ENCODE measurements at regions not wholly inside any gene's neighbourhood (a gene's known extent, or its start where the extent isn't known, plus 50 kb on each side); places are given as distances from the start of the nearest gene placed in this dataset.

GRCh38 chr11:122517403-122518379, 137.8 kb upstream of the UBASH3B start:
- Histone ChIP-seq H3K9me3 (no peaks in the 10 kb centered on the region), H3K27me3 (peaks cover 0 to 11% (median 0%) of the 10 kb centered on the region in 4 donors), H3K4me3 (no peak overlapping the region), H3K27ac (peak overlapping the region in 1 of 4 donors; percentile 19), H3K36me3 (no peaks in the 10 kb centered on the region), H3K4me1 (no peaks in the 10 kb centered on the region)
- DNase-seq, result no peak
- intact Hi-C loops (cut with DNase I), result no loop called here
- 48 to 56% methylated on average over 4 of the region's 4 CpGs for WGBS, 2 donors
- TF ChIP-seq POLR2A (IDR thresholded peaks at IDR 0.05), result no peak
- no peak for TF ChIP-seq CTCF (IDR thresholded peaks at IDR 0.05)

GRCh38 chr11:122516686-122517085, 138.8 kb upstream of the UBASH3B start:
- TF ChIP-seq POLR2A (IDR thresholded peaks at IDR 0.05), result no peak
- TF ChIP-seq CTCF (IDR thresholded peaks at IDR 0.05), result no peak
- no peak for DNase-seq
- peaks cover 0 to 11% (median 0%) of the 10 kb centered on the region in 4 donors for H3K27me3 ChIP-seq

GRCh38 chr11:122513997-122514396, 141.5 kb upstream of the UBASH3B start:
- Histone ChIP-seq H3K36me3 (no peaks in the 10 kb centered on the region), H3K9me3 (no peaks in the 10 kb centered on the region), H3K27me3 (peaks cover 0 to 5% (median 0%) of the 10 kb centered on the region in 4 donors), H3K4me3 (no peak overlapping the region), H3K4me1 (no peaks in the 10 kb centered on the region), H3K27ac (no peak overlapping the region)
- WGBS, 2 donors, result 52 to 74% methylated on average over 2 of the region's 2 CpGs
- DNase-seq, result no peak
- TF ChIP-seq POLR2A (IDR thresholded peaks at IDR 0.05) (no peak), CTCF (IDR thresholded peaks at IDR 0.05) (no peak)
- intact Hi-C loops (cut with DNase I), result no loop called here

More at GRCh38 chr11:122516686-122517085, 138.8 kb upstream of the UBASH3B start:
- H3K9me3 ChIP-seq, result no peaks in the 10 kb centered on the region
- H3K27ac ChIP-seq, result no peak overlapping the region
- no peaks in the 10 kb centered on the region for H3K4me1 ChIP-seq
- no peak overlapping the region for H3K4me3 ChIP-seq
- 44 to 61% methylated on average over 2 of the region's 2 CpGs for WGBS, 2 donors
- intact Hi-C loops (cut with DNase I), result no loop called here
- H3K36me3 ChIP-seq, result no peaks in the 10 kb centered on the region

GRCh38 chr11:122513328-122513727, 142.2 kb upstream of the UBASH3B start:
- Histone ChIP-seq H3K4me1 (no peaks in the 10 kb centered on the region), H3K27ac (no peak overlapping the region), H3K36me3 (no peaks in the 10 kb centered on the region), H3K9me3 (no peaks in the 10 kb centered on the region), H3K4me3 (no peak overlapping the region), H3K27me3 (peaks cover 0 to 5% (median 0%) of the 10 kb centered on the region in 4 donors)
- TF ChIP-seq CTCF (IDR thresholded peaks at IDR 0.05) (no peak), POLR2A (IDR thresholded peaks at IDR 0.05) (no peak)
- intact Hi-C loops (cut with DNase I), result no loop called here
- no peak for DNase-seq
- 74 to 77% methylated on average over 2 of the region's 2 CpGs for WGBS, 2 donors

GRCh38 chr11:122512688-122513087, 142.8 kb upstream of the UBASH3B start:
- Histone ChIP-seq H3K4me3 (no peak overlapping the region), H3K9me3 (no peaks in the 10 kb centered on the region), H3K27ac (no peak overlapping the region), H3K27me3 (peaks cover 0 to 5% (median 0%) of the 10 kb centered on the region in 4 donors), H3K36me3 (no peaks in the 10 kb centered on the region), H3K4me1 (no peaks in the 10 kb centered on the region)
- no peak for DNase-seq
- 71 to 78% methylated on average over 2 of the region's 2 CpGs for WGBS, 2 donors
- intact Hi-C loops (cut with DNase I), result no loop called here
- no peak for TF ChIP-seq CTCF (IDR thresholded peaks at IDR 0.05)
